8988T (cell line): ENCODE measurements at regions not wholly inside any gene's neighbourhood (a gene's known extent, or its start where the extent isn't known, plus 50 kb on each side); places are given as distances from the start of the nearest gene placed in this dataset.

ENCODE experiments used
- DNase-seq: peaks from one replicate; pipeline ENCODE4 v3.0.0; 2011

DNA sequence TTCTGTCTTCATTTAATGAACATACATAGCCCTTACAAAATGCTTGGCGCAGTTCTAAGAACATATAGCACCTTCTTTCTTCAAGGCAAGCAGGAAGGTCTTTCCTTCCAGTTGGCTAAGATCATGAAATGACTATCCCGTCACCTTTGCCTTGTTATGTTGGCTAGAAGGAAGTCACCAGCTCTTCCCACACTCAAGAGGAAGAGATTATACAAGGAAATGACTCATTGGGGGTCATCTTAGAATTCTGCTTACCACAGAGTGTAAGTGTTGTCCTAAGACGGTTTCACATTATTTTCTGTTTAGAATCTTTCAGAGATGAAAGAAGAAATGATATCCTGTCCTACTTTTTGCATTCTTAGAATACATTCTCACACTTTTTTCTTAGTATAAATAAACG, 808.0 kb upstream of the LUZP2 start:
- DNase-seq = no peak

DNA sequence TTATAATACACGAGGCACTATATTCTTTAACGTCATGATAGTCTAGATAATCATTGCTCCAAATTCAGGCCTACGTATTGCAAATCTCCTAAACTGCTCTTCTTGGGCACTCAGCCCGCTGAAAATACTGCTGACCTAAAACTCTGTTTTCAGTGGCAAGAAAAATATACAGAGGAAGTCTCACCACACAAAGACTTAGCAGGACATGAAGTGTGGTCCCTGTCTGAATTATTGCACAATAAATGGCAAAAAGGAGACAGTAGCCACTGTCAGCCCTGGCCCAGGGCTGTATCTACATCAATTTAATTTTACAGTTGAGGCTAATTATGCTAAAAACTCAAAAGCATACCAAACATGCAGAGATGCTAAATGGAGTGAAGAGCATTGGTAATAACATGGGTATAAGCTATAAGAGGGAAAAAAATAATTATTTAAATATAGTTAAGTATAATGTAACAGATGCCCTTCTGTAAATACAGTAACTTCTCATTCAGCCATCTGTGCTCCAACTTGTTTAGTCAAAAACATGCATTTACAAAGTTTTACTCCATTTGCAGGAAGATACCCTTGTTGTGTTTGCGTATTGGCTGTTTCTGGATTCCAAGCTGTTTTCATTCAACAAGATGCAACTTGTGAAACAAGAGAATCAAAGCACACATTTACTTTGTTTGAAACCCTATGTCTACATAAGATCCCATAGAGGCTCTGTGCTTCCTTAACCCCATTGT, 800.0 kb upstream of the LUZP2 start:
- no peak for DNase-seq

DNA sequence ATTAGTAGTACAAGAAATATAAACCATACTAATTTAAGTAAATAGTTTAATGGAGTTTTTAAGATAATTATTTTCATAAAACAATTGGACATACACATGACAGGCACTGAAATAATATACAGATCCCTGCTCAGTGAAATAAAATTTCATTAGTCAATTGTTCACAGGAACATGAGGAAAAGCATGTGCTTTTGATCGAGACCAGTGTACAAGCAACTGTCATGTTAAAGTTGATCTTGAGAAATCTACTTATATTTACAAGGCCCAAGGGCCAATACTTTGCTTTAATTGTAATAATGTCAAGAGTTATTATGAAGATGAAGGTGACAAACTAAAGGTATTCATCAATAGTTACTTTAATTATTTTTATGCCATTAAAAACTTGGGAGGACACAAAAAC, 792.7 kb upstream of the LUZP2 start:
- DNase-seq = no peak

DNA sequence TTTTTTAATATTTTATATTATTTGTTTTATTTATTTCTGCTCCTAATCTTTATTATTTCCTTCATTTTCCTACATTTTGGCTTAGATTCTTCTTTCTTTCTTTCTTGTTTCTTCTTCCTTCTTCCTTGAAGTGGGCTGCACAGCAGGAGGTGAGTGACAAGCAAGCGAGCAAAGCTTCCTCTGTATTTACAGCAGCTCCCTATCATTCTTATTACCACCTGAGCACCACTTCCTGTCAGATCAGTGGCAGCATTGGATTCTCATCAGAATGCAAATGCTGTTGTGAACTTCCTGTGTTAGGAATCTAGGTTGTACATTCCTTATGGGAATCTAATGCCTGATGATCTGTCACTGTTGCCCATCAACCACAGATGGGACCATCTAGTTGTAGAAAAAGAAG, 784.9 kb upstream of the LUZP2 start:
- no peak for DNase-seq

DNA sequence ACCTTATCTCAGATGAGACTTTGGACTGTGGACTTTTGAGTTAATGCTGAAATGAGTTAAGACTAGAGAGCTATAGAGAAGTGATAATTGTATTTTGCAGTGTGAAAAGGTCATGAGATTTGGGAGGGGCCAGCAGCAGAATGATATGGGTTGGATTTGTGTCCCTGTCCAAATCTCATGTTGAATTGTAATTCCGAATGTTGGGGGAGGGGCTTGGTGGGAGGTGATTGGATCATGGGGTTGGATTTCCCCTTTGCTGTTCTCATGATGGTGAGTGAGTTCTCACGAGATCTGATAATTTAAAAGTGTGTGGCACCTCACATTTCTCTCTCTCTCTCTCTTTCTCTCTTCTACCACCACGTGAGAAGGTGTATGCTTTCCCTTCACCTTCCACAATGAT, 777.8 kb upstream of the LUZP2 start:
- DNase-seq = no peak

DNA sequence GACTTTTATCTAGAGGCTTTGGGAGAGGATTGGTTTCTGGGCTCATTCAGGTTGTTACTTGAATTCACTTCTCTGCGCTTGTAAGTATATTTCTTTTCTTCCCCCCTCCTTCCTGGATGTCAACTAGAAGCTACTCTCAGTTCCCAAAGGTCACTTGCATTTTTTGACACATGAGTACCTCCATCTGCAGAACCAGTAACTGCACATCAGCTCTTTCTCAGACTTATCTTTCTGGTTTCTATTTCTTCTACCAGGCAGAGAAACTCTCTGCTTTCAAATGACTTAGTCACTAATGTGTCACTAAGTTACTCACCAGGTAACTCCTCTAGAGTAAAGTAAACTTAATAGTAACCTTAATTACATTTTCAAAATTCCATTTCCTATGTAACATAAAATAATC, 773.0 kb upstream of the LUZP2 start:
- no peak for DNase-seq

DNA sequence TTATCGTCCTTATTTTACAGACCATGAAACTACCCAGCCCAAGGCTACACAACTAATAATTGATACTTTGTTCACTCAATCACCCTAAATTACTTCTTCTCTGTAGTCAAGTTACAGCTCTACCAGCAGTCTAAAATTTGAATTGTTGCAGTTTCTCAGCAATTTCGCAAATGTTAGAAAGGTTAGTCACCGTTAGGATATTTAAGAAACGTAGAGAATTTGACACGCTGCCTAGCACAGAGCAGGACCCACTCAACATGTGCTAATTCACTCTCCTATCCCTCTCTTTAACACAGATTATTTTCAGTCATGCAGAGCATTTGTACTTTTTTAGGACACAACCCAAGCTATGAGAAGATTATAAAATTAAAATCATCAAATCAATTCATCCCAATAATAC, 771.1 kb upstream of the LUZP2 start:
- DNase-seq = no peak

DNA sequence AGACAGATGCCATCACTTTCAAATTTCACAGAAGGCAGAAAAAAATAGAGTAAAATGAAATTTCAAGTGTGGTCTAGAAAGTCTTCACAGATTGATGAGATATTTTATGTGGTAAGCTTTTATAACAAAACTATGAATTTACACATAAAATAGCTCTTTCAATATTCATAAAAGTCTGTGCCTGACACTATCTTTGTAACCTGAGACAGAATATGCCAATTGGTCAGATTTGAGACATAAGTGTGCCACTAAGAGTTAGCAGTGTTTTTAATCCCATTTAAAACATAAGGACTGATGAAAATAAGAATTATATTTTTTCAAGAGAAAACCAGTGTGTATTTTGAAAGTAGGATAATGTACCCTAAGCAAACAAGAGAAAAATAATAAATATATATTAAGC, 769.5 kb upstream of the LUZP2 start:
- no peak for DNase-seq

DNA sequence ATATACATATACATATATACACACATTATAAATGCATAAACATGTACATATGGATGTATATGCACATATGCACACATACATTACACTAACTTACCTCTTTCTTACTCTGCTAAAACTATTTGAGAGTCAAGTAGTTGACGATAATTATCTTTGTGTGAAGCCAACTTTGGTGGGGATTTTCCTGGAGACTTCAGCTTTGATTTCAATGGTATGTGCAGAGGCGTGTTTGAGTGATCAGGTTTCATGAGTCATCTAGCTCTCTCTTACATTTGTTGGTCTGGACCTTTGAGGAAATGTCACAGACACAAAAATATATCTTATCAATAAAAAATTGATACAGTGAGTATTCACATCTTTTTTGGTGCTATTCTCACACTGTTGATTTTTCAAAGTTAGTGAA, 769.1 kb upstream of the LUZP2 start:
- DNase-seq = peak; percentile 37

DNA sequence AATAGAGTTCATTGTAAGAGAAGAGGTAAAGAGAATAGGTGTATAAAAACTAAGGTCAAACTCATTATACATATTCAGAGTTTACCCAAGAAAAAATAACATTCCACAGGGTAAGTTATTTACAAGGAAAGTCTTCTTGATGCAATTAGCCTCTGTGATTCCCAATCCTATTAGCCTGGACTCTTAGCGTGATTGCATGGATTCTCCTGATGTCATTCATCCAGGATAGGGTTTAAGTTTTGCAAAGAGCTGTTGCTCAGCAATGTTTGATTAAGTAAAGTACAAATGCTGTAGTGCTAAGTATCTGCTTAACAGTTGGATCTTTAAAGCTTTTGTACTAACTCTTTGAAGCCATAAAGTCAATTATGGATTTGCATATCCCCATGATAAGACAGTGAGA, 767.8 kb upstream of the LUZP2 start:
- DNase-seq = no peak

DNA sequence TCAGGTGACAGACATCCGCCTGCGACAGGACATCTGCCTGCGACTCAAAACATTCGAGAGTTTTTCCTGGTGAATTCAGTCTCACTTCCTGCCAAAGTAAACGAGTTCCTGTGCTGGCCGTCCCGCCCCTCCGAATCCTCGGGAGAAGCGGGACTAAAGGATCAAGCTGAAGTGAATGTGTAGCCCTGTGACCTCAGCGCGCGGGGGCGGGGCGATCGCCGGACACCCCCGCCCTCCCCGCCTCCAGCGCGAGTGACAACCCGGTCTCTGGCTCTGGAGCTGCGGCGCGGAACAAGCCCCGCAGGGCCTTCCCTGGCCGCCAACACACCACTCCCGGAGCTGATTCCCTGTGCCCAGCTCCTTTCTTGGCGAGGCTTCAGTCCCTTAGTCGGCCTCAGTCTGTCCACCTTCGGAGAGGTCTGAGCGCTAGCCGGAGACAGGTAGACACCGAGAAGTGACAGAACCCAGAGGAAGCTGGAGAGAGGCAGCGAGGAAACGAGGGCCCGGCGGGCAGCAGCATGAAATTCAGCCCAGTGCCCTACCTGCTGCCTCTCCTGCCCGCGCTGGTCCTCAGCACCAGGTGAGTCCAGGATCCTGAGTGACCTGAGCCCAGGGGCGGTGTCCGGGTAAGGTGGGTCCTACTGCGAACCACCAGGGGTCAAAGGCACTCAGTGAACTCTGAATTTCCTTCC, 766.4 kb upstream of the LUZP2 start:
- DNase-seq = no peak

DNA sequence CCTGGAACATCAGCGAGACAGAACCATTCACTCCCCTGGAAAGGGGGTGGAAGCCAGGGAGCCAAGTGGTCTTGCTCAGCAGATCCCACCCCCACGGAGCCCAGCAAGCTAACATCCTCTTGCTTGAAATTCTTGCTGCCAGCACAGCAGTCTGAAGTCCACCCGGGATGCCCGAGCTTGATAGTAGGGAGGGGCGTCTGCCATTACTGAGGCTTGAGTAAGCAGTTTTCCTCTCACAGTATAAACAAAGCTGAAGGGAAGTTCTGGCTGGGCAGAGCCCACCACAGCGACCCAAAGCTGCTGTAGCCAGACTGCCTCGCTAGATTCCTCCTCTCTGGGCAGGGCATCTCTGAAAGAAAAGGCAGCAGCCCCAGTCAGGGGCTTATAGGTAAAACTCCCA, 764.8 kb upstream of the LUZP2 start:
- peak; percentile 18 for DNase-seq

DNA sequence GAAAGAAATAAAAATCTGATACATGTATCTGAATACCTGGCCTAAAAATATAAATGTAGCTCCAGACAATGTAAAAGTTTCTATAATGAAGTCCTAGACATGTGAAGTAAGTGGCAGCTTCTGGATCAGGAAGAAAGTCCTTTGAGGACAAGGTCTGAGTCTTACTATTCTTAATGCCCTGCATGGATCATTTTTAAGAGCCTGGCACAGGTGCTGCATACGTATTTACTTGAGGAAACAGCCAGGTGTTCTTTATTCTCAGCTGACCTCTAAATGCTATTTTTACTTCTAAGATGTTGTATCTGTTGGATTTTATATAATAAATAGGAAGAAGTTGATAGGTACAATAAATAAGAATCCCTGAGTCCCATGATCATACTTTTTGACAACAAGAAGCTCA, 750.0 kb upstream of the LUZP2 start:
- no peak for DNase-seq

DNA sequence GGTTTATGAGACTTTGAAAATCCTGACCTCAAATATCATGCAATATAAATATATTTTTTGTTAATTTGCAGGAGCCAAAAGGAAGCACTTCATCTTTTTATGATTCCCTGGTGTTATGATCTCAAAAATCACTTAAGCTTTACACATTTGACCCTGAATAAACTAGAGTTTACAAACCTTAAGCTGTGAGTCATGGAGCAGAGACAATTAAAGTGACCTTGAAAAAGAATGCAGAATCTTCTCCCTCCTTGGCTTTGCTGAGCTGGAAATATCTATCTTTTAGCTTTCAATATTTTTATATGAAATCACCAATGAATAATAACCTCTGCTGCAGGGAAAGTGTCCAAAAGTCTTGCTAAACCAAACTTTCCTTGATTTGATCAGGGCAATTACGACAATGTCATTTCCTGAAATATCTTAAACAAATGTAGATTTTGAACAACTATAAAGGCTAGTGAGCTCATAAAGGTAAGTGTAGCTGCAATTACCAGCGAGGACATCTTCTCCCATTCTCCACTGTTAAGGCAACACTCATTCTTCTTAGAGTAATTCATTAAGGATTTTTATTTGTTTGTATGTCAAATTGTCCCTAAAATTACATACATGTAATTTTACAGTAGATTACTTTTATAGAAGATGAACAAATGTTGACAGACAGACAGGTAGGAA, 747.0 kb upstream of the LUZP2 start:
- no peak for DNase-seq

DNA sequence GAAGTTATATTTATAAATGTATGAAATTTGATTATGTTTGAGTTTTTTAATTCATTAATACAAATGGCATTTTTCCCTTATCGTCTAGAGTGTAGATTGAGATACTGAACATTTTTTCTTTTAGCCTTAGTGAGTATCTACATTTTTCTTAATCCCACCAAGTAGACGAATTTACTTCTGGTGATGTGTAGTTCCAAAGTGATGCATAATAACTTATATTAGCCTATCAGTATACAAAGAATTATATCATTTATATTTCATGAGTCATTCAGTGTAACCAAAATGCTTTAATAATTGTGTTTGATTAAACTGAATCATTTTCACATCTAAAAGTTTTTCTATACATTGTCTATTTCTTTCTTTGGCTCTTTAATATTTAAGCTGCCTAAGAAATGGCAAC, 745.6 kb upstream of the LUZP2 start:
- DNase-seq = no peak

DNA sequence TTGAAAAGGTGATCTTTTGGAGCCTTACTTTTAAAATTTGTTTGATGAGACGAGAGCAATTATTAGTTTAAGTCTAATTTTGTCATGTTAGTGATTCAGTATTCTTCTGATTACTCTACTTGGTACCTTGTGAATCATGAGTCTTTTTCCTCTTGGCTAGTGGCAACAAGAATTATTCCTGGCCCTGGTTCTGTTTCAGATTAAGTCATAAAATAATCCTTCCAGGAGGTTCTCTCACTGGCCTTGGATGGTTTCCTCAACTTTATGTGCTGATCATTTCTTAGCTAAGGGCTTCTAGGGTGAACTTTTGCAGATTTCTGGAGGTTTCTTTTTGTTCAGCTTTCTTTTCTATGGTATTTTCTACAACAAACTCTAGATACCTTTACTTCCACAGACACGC, 741.8 kb upstream of the LUZP2 start:
- DNase-seq = no peak

DNA sequence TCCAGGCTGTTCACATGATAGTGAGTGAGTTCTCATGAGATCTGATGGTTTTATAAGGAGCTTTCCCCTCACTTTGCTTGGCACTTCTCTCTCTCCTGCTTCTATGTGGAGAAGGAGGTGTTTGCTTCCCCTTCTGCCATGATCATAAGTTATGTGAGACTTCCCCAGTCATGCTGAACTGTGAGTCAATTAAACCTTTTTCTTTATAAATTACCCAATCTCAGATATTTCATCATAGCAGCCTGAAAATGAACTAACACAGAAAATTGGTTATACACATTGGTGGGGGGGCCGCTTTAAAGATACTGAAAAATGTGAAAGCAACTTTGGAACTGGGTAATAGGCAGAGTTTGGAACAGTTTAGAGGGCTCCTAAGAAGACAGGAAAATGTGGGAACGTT, 741.1 kb upstream of the LUZP2 start:
- DNase-seq = no peak

DNA sequence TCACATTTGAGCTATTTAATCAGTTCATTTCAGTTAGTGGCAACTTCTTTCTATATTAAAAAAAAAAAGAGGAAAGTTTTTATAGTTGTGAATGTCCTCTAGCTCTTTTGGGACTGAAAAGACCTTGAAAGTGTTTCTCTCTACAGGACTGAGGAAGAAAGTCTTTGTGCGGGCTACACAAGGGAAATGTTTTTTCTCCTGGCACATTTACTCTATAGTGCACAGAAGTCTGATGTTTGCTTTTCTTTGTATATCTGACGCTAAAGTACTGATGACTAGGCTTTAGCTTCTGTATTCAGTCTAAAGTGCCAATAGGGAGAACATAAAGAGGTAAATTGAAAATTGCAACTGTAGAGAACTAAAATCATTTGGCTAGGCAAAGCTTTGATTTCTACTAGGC, 737.4 kb upstream of the LUZP2 start:
- DNase-seq = no peak

DNA sequence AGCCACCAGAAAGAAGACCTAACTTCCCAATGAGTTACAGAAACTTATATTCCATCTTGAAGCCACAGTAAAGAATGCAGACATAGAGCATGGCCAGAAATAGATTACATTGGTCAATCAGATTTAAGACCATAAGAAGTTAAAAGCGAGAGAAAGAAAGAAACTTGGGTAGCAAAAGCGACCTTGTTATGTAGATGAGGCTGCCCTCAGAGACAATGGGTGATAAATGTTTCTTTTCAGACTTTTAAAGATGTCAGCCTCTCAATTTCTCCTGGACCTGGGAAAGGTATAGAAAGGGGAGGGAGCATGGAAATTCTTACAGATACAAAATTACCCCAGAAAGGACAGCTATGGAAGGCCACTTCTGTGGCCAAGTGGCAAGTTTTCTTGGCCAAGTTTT, 732.6 kb upstream of the LUZP2 start:
- no peak for DNase-seq

DNA sequence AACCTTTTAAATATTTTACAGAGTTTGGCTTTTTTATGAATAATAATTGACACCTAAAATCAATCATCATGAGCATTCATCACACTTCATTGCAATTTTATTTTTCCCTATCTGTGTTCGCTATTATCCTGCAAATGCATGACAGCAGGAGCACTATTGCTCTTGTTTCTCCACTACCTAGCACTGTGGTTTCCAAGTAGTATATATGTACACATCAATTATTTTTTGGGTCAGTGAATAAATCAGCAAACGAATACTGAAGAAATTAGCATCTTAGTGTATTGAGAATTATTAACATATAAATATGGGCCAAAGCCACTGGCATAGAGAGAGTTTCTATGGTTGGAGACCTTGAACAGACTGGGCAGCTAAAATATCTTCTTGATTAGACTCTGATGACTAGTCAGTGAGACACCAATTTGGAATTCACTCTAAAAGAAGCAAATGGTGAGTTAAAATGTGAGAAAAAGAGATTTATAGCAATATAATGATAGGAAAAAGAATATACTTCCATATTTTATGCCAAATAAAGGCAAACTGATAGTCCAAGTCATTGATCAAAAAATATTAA, 731.1 kb upstream of the LUZP2 start:
- no peak for DNase-seq

DNA sequence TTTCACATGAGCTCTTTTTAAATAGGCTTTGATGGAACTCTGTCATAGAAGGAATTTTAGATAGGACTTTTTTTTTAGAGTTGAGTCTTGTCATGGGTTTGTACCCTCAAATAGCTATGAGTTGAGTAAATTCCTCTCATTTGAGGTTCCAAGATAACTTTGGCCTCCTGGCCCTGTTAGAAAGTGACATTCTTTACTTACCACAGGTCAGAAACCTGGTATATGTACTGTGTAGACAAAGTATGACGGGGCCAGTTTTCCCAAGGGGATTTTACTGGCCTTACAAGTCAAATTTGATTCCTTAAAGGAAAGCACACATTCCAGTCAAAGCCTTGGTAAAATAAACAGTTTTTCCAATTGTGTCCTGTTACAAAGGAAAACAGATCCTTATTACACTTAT, 729.3 kb upstream of the LUZP2 start:
- DNase-seq = no peak

DNA sequence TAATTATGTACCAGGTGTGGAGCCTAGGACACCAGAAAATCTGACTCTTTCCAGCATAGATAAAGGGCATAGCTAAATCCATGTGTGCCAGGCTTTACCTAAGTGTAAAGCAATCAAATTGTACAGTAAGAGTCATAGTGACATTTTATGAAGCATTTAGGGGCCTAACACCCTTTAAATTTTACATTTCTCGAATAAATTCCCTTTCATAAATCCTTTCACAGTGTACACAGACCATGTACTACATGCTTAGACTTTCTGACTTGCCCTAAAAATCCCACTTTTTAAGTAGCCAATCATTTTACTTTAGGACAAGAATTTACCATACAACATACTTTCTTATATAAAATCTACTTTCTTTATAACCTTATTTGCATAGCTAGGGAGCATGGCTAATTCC, 727.6 kb upstream of the LUZP2 start:
- no peak for DNase-seq

DNA sequence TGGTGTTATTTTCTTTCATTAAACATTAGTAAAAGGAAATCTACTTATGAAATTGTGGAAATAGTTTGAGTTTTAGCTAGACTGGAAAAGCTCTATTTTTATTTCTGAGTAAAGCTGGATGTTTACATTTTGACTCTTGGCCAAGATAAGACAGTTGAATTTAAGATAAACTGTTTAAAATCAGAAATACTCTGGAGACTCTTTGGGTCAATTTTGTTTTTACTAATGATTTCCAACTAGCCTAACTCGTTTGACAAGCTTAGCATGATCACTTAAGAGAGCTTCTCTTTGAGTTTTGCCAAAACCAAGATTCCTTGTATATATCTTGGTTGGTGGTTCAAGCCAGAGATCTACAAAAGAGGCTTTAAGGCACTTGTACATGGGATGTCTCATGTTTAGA, 724.8 kb upstream of the LUZP2 start:
- no peak for DNase-seq

DNA sequence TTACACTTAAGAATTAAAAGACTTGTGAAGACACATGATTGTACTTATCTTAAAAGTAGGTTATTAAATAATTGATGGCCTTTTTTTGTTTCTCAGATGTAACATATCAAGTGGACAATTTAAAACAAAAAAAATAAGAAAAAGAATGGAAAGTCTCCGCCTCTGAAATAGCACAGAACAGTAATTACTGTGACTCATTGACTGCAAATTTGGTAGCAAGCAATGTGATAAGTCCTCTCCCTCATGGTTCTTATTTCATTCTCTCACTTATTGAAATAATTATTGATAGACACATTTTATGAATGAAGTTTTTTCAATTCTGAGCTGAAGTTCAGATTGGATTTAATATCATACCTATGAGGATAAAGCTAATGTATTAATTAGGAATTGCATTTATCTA, 717.9 kb upstream of the LUZP2 start:
- DNase-seq = no peak
